ENCODE measurements at regions not wholly inside any gene's neighbourhood (a gene's known extent, or its start where the extent isn't known, plus 50 kb on each side); places are given as distances from the start of the nearest gene placed in this dataset.

GRCh38 chr14:88940671-88941070, 116.2 kb downstream of the TTC8 start:
- Mint-ChIP-seq H3K36me3 (ENCODE audit: low read depth) (no peaks in the 10 kb centered on the region), H3K27ac (no peak overlapping the region), H3K4me1 (ENCODE audit: low read depth) (no peaks in the 10 kb centered on the region), H3K9me3 (no peaks in the 10 kb centered on the region), H3K4me3 (no peak overlapping the region), H3K27me3 (peaks cover 54% of the 10 kb centered on the region)
- ChIA-PET CTCF (no interaction called here), POLR2A (interaction anchor here (0.6 kb wide), 1 partner anchor 1128 kb away, joined by 6 read pairs; no protein-coding TSS in a partner anchor)
- no peaks in the 10 kb centered on the region for H3K4me1 ChIP-seq (ENCODE audit: insufficient read depth, low read length)
- ATAC-seq (ENCODE audit: poor library complexity) (no peak), DNase-seq (no peak)
- H3K36me3 ChIP-seq (ENCODE audit: insufficient read depth, low read length), result no peaks in the 10 kb centered on the region
- H3K9me3 ChIP-seq (ENCODE audit: control insufficient read depth in 1 of 2, insufficient read depth in 1 of 2, low read length in 2 of 2), result peaks cover 0 to 3% of the 10 kb centered on the region in 2 experiments
- H3K27ac ChIP-seq (ENCODE audit: low read depth in 1 of 2, low read length in 2 of 2), result no peak overlapping the region
- H3K4me3 ChIP-seq (ENCODE audit: low read length), result no peak overlapping the region
- intact Hi-C loops (cut with DNase I, micrococcal nuclease), result no loop called here
- TF ChIP-seq CTCF (IDR thresholded peaks at IDR 0.05), result no peak
- H3K27me3 ChIP-seq (ENCODE audit: control insufficient read depth in 1 of 2, insufficient read depth in 2 of 2, low read length in 2 of 2), result peaks cover 4 to 12% of the 10 kb centered on the region in 2 experiments

- DNase-seq (no peak), ATAC-seq (ENCODE audit: poor library complexity) (no peak)
- H3K36me3 Mint-ChIP-seq (ENCODE audit: low read depth), result no peaks in the 10 kb centered on the region
- no peaks in the 10 kb centered on the region for H3K36me3 ChIP-seq (ENCODE audit: insufficient read depth, low read length)
- H3K4me3 ChIP-seq (ENCODE audit: low read length), result no peak overlapping the region
- H3K27ac Mint-ChIP-seq, result no peak overlapping the region
- H3K4me1 Mint-ChIP-seq (ENCODE audit: low read depth), result no peaks in the 10 kb centered on the region
- H3K4me1 ChIP-seq (ENCODE audit: insufficient read depth, low read length), result no peaks in the 10 kb centered on the region
- H3K27ac ChIP-seq (ENCODE audit: low read depth in 1 of 2, low read length in 2 of 2), result peak overlapping the region in 1 of 2 donors; percentile 7
- H3K9me3 Mint-ChIP-seq, result no peaks in the 10 kb centered on the region
- H3K4me3 Mint-ChIP-seq, result no peak overlapping the region
- ChIA-PET CTCF (no interaction called here), POLR2A (no interaction called here)
- TF ChIP-seq CTCF (IDR thresholded peaks at IDR 0.05), result no peak
- intact Hi-C loops (cut with DNase I, micrococcal nuclease), result no loop called here
- peaks cover 54% of the 10 kb centered on the region for H3K27me3 Mint-ChIP-seq
- peaks cover 0 to 3% of the 10 kb centered on the region in 2 experiments for H3K9me3 ChIP-seq (ENCODE audit: control insufficient read depth in 1 of 2, insufficient read depth in 1 of 2, low read length in 2 of 2)
- peaks cover 5 to 10% of the 10 kb centered on the region in 2 experiments for H3K27me3 ChIP-seq (ENCODE audit: control insufficient read depth in 1 of 2, insufficient read depth in 2 of 2, low read length in 2 of 2)
Measured at GRCh38 chr14:88941414-88941813, 117.0 kb downstream of the TTC8 start.

- H3K9me3 ChIP-seq (ENCODE audit: control insufficient read depth in 1 of 2, insufficient read depth in 1 of 2, low read length in 2 of 2), result peaks cover 6 to 12% of the 10 kb centered on the region in 2 experiments
- no peak overlapping the region for H3K4me3 ChIP-seq (ENCODE audit: low read length)
- peaks cover 5 to 14% of the 10 kb centered on the region in 2 experiments for H3K27me3 ChIP-seq (ENCODE audit: control insufficient read depth in 1 of 2, insufficient read depth in 2 of 2, low read length in 2 of 2)
- CTCF ChIA-PET, result no interaction called here
- TF ChIP-seq CTCF (IDR thresholded peaks at IDR 0.05), result no peak
- no peak overlapping the region for H3K27ac ChIP-seq (ENCODE audit: low read depth in 1 of 2, low read length in 2 of 2)
- no peaks in the 10 kb centered on the region for H3K4me1 ChIP-seq (ENCODE audit: insufficient read depth, low read length)
- POLR2A ChIA-PET, result no interaction called here
- intact Hi-C loops (cut with DNase I, micrococcal nuclease), result no loop called here
- peaks cover 53% of the 10 kb centered on the region for H3K27me3 Mint-ChIP-seq
- no peak overlapping the region for H3K27ac Mint-ChIP-seq
- no peak overlapping the region for H3K4me3 Mint-ChIP-seq
- no peaks in the 10 kb centered on the region for H3K36me3 Mint-ChIP-seq (ENCODE audit: low read depth)
- DNase-seq (no peak), ATAC-seq (ENCODE audit: poor library complexity) (no peak)
- no peaks in the 10 kb centered on the region for H3K36me3 ChIP-seq (ENCODE audit: insufficient read depth, low read length)
- H3K9me3 Mint-ChIP-seq, result peaks cover 9% of the 10 kb centered on the region
- H3K4me1 Mint-ChIP-seq (ENCODE audit: low read depth), result no peaks in the 10 kb centered on the region
Measured at GRCh38 chr14:88947646-88948598, 123.5 kb downstream of the TTC8 start.

Data from CD4-positive, alpha-beta T cell (primary cell).